RWPE2 (cell line): ENCODE measurements at regions not wholly inside any gene's neighbourhood (a gene's known extent, or its start where the extent isn't known, plus 50 kb on each side); places are given as distances from the start of the nearest gene placed in this dataset.
"Not testable (repeated sequence)": the region's sequence is repeated elsewhere in the genome, so short reads cannot be mapped to it uniquely, and the experiment has no call there.

Experiments
- ATAC-seq: fragments of 200-7000 bp; cut with Tn5 transposase; 3 replicates; pipeline ENCODE4 v1.9.1; 2021; ENCODE audit warnings: low read depth
- DNase-seq: peaks from one replicate; pipeline ENCODE4 v3.0.0-alpha.2; 2020; ENCODE audit warnings: low spot score
- H3K27ac ChIP-seq: fragments of 450-650 bp; 2 replicates; pipeline ENCODE4 v1.5.1; 2017; ENCODE audit warnings: mild to moderate bottlenecking; ENCODE audit not compliant: poor library complexity, severe bottlenecking
- H3K27me3 ChIP-seq: fragments of 250-450 bp; sonication (Bioruptor Pico); 2 replicates; pipeline ENCODE4 v1.5.1; 2021; ENCODE audit warnings: mild to moderate bottlenecking, moderate library complexity; ENCODE audit not compliant: insufficient read depth, poor library complexity, severe bottlenecking
- H3K36me3 ChIP-seq: fragments of 250-450 bp; sonication (Bioruptor Pico); 2 replicates; pipeline ENCODE4 v1.5.1; 2020; ENCODE audit warnings: low read depth, mild to moderate bottlenecking, moderate library complexity
- H3K4me1 ChIP-seq: fragments of 250-450 bp; sonication (Bioruptor Pico); 2 replicates; pipeline ENCODE4 v1.5.1; 2021; ENCODE audit warnings: mild to moderate bottlenecking, moderate library complexity; ENCODE audit not compliant: insufficient read depth, poor library complexity, severe bottlenecking
- H3K4me3 ChIP-seq: fragments of 250-450 bp; sonication (Bioruptor Pico); 2 replicates; pipeline ENCODE4 v1.5.1; 2021; ENCODE audit warnings: mild to moderate bottlenecking, moderate library complexity; ENCODE audit not compliant: severe bottlenecking
- H3K9me3 ChIP-seq: fragments of 250-450 bp; sonication (Bioruptor Pico); 2 replicates; pipeline ENCODE4 v1.5.1; 2021; ENCODE audit warnings: mild to moderate bottlenecking, moderate library complexity; ENCODE audit not compliant: severe bottlenecking
- TF ChIP-seq, protein P1 (sequence below): fragments of 450-650 bp; IDR thresholded peaks from one replicate; pipeline ENCODE4 v1.5.1; 2017; ENCODE audit warnings: mild to moderate bottlenecking, moderate library complexity; ENCODE audit not compliant: poor library complexity, severe bottlenecking

DNA sequence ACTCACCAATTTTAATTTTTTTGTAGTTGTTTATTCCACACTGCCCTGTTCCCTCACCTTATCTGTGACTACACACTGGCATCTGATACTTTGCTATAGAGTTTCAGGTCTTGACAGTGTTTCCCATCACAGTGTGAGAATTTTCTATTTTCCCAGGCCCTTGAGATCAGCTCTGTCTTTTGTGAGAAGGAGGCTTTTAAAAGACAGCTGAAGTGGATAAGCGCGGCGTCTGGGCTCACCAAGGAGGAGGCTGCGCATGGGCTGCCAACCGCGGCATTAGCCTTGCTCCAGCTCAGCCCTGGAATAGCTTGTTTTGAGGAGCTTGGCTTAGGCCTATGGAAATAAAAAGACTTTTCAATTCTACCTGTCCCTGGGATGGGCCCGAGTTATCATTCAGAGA, 181.3 kb downstream of the RMST start:
- no peak overlapping the region for H3K27ac ChIP-seq
- ATAC-seq (no peak), DNase-seq (no peak)
- H3K36me3 ChIP-seq = no peaks in the 10 kb centered on the region
- TF ChIP-seq, protein P1, sequence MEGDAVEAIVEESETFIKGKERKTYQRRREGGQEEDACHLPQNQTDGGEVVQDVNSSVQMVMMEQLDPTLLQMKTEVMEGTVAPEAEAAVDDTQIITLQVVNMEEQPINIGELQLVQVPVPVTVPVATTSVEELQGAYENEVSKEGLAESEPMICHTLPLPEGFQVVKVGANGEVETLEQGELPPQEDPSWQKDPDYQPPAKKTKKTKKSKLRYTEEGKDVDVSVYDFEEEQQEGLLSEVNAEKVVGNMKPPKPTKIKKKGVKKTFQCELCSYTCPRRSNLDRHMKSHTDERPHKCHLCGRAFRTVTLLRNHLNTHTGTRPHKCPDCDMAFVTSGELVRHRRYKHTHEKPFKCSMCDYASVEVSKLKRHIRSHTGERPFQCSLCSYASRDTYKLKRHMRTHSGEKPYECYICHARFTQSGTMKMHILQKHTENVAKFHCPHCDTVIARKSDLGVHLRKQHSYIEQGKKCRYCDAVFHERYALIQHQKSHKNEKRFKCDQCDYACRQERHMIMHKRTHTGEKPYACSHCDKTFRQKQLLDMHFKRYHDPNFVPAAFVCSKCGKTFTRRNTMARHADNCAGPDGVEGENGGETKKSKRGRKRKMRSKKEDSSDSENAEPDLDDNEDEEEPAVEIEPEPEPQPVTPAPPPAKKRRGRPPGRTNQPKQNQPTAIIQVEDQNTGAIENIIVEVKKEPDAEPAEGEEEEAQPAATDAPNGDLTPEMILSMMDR = no peak
- H3K4me1 ChIP-seq = no peaks in the 10 kb centered on the region
- H3K9me3 ChIP-seq = no peaks in the 10 kb centered on the region
- no peaks in the 10 kb centered on the region for H3K27me3 ChIP-seq
- no peak overlapping the region for H3K4me3 ChIP-seq

DNA sequence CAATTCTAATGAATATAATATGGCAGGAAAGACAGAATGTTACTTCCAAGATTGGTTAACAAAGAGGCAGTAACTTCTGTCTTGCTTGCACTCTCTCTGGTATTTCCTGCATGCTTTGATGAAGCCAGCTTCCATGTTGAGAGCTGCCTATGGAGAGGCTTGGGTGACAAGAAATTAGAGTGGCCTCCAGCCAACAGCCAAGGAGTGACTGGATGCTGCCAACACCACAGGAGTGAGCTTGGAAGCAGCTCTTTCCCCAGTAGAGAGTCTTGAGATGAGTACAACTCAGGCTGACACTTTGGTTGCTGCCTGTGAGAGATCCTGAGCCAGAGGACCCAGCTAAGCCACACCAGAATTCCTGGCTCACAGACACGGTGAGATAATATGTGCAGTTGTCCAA, 183.1 kb downstream of the RMST start:
- Histone ChIP-seq H3K9me3 (no peaks in the 10 kb centered on the region), H3K27ac (no peak overlapping the region), H3K4me1 (no peaks in the 10 kb centered on the region), H3K4me3 (no peak overlapping the region), H3K27me3 (no peaks in the 10 kb centered on the region), H3K36me3 (no peaks in the 10 kb centered on the region)
- DNase-seq = no peak
- ATAC-seq = no peak
- TF ChIP-seq, protein P1 = no peak

DNA sequence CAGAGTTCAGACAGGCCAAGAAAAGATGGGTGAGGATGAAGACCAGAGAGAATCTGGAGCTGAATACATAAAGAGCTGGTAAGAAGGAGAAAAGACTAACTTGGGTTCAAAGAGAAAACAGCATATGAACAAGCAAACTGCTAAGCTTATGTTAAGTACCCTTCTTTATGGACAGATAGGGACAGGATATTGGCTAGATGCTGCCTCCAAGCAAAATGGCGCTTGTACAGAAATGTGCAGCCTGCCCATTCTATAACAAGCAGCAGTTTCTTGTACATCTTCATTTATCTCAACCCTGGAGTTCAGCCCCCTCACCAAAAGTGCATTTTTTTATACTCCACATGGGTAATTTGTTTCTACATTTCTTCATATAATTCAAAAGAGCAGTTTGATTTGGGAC, 184.5 kb downstream of the RMST start:
- ATAC-seq (no peak), DNase-seq (no peak)
- Histone ChIP-seq H3K27ac (no peak overlapping the region), H3K36me3 (no peaks in the 10 kb centered on the region), H3K4me1 (no peaks in the 10 kb centered on the region), H3K27me3 (no peaks in the 10 kb centered on the region), H3K9me3 (no peaks in the 10 kb centered on the region), H3K4me3 (no peak overlapping the region)
- TF ChIP-seq, protein P1 = no peak

- ATAC-seq = peak; percentile 45; the same call in 2 of the 3 replicates
- TF ChIP-seq, protein P1 = no peak
- Histone ChIP-seq H3K27ac (no peak overlapping the region), H3K4me3 (no peak overlapping the region), H3K36me3 (no peaks in the 10 kb centered on the region), H3K4me1 (no peaks in the 10 kb centered on the region), H3K27me3 (no peaks in the 10 kb centered on the region), H3K9me3 (no peaks in the 10 kb centered on the region)
- no peak for DNase-seq
These were observed 187.6 kb downstream of the RMST start for GRCh38 chr12:97650242-97650641.

DNA sequence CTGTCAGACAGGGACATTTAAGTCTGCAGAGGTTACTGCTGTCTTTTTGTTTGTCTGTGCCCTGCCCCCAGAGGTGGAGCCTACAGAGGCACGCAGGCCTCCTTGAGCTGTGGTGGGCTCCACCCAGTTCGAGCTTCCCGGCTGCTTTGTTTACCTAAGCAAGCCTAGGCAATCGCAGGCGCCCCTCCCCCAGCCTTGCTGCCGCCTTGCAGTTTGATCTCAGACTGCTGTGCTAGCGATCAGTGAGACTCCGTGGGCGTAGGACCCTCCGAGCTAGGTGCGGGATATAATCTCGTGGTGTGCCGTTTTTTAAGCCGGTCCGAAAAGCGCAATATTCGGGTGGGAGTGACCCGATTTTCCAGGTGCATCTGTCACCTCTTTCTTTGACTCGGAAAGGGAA, 193.9 kb downstream of the RMST start:
- DNase-seq, H3K27me3 ChIP-seq, H3K9me3 ChIP-seq, H3K27ac ChIP-seq, H3K4me1 ChIP-seq, H3K4me3 ChIP-seq, ATAC-seq, H3K36me3 ChIP-seq: not testable (repeated sequence)
